SK-N-SH (cell line): ENCODE measurements at regions not wholly inside any gene's neighbourhood (a gene's known extent, or its start where the extent isn't known, plus 50 kb on each side); places are given as distances from the start of the nearest gene placed in this dataset.

Source experiments
- CTCF ChIP-seq: fragments of 200-600 bp; sonication (generic); IDR thresholded peaks from 2 replicates; pipeline ENCODE4 v1.6.1; 2017; ENCODE audit warnings: antibody characterized with exemption, mild to moderate bottlenecking, moderate library complexity
- EP300 ChIP-seq, 2 experiments: IDR thresholded peaks; 2 replicates each; pipeline versions ENCODE4 v1.4.0 to v1.6.1; 2012; ENCODE audit warnings: borderline replicate concordance in 1 of 2, low read depth in 1 of 2, low read length in 1 of 2
- RCOR1 ChIP-seq: fragments of 150-350 bp; IDR thresholded peaks from 2 replicates; pipeline ENCODE4 v1.6.1; 2017; ENCODE audit warnings: antibody characterized with exemption, low read length

- no peak for TF ChIP-seq RCOR1
- TF ChIP-seq CTCF = no peak
- TF ChIP-seq EP300 (IDR thresholded peaks at IDR 0.05; ENCODE audit: borderline replicate concordance in 1 of 2, low read depth in 1 of 2, low read length in 1 of 2) = no peak
These were observed 243.4 kb upstream of the PPP2R2D start for GRCh38 chr10:131657318-131657984.
